GF-D8 (cell line): ENCODE measurements at regions not wholly inside any gene's neighbourhood (a gene's known extent, or its start where the extent isn't known, plus 50 kb on each side); places are given as distances from the start of the nearest gene placed in this dataset.

Experiments used
- DNase-seq: peaks from one replicate; lab custom pipeline; 2025; lab: John Stamatoyannopoulos, UW

GRCh38 chr2:236317938-236318396 is 53.8 kb upstream of the ASB18 start:
- no peak for DNase-seq

DNA sequence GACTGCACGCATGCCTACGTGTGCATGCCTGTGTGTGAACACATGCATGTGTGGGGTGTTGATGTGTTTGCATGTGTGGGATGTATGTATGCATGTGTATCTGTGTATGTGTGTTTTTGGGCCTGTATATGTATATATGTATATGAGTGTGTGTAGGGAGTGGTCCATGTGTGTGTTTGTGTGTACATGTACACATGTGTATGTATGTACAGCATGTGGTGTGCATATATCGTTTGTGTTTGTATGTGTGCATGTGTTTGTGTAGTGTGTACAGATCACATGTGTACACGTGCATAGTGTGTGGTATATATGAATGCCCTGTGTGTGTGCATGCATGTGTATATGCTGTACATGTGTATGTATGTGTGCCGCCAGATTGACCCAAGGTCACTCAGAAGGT is 54.2 kb upstream of the ASB18 start:
- no peak for DNase-seq

DNA sequence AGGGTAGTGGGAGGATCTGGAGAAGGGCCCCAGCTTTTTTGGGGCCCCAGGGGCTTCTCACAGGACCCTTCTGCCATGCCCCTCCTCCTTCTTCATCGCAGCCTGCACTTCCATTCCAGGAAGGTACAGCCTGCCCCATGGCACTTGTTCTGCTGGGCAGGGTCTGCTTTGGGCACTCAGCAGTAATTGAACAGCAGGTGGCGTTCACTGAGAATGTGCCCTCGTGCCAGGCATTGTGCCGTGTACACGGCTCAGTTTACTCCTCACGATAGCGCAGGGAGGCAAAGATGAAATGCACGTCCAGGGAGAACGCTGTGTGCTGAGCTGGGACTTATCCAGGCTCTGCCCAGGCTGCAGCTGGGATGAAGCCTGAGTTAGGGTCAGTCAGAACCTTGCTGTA is 54.8 kb upstream of the ASB18 start:
- DNase-seq: no peak

GRCh38 chr2:236321415-236321814 is 57.2 kb upstream of the ASB18 start:
- no peak for DNase-seq

DNA sequence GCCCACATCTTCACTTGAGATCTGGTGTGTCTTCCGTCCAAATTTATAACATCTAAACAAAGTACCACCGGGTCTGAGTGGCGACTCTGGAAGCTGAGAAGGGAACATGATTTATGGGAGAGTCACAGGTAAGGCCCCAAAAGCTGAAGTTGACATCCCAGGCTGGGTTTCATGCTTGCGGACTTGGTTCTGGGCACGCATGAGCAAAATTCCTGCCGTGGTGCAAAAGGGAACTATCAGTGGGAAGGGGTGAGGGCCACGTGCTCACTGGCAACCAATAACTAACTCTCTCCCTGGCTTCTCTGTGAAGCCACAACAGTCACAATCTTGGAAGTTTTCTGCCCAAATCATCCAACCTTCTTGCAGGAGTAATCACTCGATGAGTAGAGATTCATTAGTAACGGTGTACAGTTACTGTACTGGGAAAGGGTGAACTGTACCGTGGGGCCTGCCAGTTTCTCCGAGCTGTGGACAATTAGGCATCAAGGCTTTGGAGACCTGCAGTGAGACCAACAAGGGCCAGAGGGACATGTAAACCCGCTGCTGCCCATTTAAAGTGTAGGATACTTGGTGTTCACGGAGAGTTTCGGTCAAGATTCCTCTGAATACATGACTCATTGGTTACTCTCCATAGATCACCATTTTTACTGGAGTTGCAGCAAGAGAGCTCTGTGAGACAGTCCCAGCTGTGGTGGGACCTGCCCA is 69.4 kb upstream of the ASB18 start:
- no peak for DNase-seq

GRCh38 chr2:236334122-236334876 is 70.1 kb upstream of the ASB18 start:
- no peak for DNase-seq

GRCh38 chr2:236335696-236336574 is 71.7 kb upstream of the ASB18 start:
- DNase-seq: no peak

DNA sequence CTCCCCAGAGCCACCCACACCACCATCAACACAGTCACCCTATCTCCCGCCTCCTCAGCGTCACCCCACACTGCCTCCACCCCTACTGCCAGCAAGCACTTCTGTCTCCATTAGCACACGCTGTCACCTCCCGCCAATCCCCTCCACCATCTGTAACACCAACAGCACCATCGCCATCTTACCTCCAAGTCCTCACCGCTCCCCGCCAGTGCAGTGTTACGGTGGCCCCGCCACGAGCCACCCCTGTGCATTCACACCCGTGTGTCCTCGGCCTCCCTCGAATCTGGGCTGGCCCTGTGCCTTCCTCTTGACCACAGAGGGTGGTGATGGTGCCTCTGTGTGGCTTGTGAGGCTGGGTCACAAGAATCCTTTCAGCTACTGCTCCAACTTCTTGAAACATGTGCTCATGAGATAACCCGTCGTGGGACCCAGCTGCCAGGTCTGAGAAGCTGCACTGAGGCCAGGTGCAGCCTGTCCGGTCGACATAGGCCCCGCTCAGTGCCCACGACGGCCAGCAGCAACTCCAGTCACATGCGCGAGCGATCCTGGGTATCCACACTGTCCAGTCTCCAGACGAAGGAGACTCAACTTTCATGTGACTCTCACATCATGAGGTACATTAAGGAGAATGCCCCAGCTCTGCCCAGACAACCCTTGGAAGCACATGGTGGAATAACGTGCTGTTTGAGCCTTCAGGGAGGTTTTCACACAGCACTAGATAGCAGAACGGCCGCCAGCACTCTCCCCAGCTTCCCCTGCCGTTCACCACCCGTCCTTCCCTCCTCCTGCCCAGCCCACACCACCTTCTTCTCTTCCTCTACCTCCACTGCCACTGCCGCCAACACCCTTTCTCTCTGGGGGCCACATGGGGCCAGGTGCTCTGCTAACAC is 72.6 kb upstream of the ASB18 start:
- DNase-seq: no peak

GRCh38 chr2:236337465-236338325 is 73.5 kb upstream of the ASB18 start:
- no peak for DNase-seq

- DNase-seq: no peak
These were observed 74.4 kb upstream of the ASB18 start for GRCh38 chr2:236338495-236339184.

DNA sequence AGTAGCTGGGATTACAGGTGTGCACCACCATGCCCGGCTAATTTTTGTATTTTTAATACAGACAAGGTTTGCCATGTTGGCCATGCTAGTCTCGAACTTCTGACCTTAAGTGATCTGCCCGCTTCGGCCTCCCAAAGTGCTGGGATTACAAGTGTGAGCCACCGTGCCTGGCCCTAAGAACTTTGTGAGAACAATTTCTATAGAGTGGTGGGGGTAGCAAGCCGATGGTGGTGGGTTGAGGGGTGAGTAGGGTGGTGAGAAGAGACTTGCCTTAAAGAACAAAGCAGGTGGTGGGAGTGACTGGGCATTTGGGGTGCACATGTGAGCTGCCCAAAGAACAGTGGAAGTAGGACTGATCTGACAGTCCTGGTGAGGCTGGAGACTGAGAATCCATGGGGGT is 76.0 kb upstream of the ASB18 start:
- no peak for DNase-seq

- DNase-seq: no peak
These were observed 76.9 kb upstream of the ASB18 start for GRCh38 chr2:236341067-236341466.

GRCh38 chr2:236341721-236342120 is 77.5 kb upstream of the ASB18 start:
- no peak for DNase-seq

- DNase-seq: no peak
These were observed 78.3 kb upstream of the ASB18 start for GRCh38 chr2:236342507-236342906.

DNA sequence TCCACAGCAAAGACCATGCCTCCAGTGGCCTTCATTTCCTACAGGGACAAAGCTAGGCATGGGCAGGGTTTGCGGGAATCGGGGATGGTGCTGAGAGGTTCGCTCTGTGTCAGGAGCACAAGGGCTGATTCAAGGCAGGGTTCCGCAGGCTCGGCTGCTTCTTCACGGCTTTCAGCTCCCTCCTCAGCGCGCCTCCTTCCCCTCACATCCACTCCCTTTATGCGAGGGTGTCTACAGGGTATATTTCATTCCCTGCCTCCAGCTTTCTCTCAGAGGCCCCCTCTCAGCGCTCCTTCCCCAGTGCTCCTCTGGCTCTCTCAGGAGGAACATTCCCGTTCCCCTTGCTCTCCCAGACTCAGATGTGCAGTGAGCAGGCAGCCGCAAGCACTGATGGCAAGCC is 78.7 kb upstream of the ASB18 start:
- DNase-seq: no peak

DNA sequence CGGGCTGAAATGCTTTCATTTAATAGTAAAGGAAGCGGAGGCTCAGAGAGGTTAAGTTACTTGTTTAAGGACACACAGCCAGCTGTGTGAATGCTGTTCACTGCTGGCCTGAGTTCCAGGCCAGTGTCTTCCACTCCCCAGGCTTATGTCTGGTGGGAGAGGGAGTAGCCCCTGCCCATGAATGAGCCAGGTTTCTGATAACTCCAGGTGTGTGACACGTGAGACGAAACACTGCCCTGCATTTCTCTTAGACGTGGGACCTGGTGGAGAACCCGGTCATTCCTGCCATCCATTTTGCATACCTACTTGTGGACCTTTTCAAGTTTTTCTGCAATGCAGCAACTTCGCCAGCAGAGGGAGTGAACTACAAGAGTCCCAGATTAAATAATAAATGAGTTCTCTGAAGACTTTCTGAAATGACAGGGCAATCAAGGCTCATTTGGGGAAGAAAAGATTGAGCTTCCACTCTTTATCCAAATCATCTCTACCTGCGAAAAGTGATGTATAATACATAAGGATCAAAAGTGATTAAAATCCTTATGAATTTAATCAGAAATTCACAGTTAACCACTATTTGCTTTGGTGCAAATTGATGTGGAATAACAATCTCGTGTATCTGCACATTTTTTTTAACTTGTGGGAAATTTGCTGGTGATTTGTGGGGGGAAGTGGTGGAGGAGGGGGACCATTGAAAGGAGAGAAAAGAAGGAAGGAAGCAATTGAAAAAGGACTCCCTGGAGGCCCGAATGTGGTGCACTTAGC is 79.4 kb upstream of the ASB18 start:
- DNase-seq: no peak

DNA sequence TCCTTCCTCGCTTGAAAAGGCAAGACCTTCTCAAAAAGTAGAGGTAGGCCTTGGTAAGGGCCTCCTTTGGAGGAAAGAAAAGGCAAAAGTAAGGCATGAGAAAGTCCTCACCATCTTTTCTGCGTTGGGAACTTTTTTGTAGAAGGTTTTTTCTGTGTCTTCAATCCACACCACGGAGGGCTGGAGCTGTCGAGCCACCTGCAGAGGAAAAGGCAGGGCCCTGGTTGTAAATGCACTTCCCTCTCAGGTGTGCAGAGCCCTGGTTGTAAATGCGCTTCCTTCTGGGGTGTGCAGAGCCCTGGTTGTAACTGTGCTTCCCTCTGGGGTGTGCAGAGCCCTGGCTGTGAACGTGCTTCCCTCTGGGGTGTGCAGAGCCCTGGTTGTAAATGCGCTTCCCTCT is 80.2 kb upstream of the ASB18 start:
- DNase-seq: no peak

DNA sequence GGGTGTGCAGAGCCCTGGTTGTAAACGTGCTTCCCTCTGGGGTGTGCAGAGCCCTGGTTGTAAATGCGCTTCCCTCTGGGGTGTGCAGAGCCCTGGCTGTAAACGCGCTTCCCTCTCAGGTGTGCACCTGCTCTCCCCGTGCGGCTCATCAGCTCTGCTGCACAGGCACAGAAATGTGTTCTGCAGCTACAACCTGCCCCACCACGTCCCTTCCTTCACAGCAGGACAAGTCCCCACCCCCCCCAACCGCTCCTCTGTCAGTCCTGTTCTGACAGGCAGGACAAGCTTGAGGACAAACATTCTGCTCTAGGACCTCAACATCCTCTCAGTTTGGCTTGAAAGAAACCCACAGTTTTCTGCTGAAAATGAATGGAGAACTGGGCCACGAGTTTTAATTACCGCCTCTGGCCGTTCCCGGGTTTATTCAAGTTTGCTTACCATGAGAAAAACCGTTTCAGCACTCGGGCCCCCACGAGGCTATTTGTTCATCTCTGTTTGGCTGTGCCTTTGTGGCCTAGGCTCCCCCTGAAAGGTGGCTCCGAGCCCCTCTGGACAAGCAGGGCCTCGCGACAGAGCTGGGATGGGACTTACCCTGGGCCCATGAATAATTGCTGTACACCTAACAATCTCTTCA is 81.0 kb upstream of the ASB18 start:
- DNase-seq: no peak

GRCh38 chr2:236346366-236346765 is 82.2 kb upstream of the ASB18 start:
- no peak for DNase-seq
